Common myeloid progenitor, CD34-positive (primary cell): ENCODE measurements at regions not wholly inside any gene's neighbourhood (a gene's known extent, or its start where the extent isn't known, plus 50 kb on each side); places are given as distances from the start of the nearest gene placed in this dataset.

Experiments
- CTCF ChIA-PET: fragments of 350-600 bp; sonication (Branson Sonifier 250); formaldehyde crosslinking; loops from one replicate; lab custom pipeline; 2021; ENCODE audit warnings: antibody characterized with exemption; lab: Charles Lee
- POLR2A ChIA-PET: fragments of 350-600 bp; sonication (Branson Sonifier 250); formaldehyde crosslinking; loops from one replicate; lab custom pipeline; 2021; ENCODE audit warnings: antibody characterized with exemption; lab: Charles Lee
- DNase-seq, 3 donors: peaks; one replicate each; pipeline versions ENCODE4 v3.0.0 to v3.0.0-alpha.2; 2013
- H3K27ac ChIP-seq, 2 experiments: 1 replicate in 1 of 2; 2 replicates in 1 of 2; pipeline ENCODE4 v1.7.0; 2013; ENCODE audit warnings: inconsistent platforms in 2 of 2, low read length in 2 of 2, mild to moderate bottlenecking in 2 of 2, low read depth in 1 of 2, moderate library complexity in 1 of 2; ENCODE audit not compliant: severe bottlenecking in 2 of 2, insufficient read depth in 1 of 2, poor library complexity in 1 of 2
- H3K27me3 ChIP-seq, 5 experiments: replicated peaks in 2 of 5; 1 replicate in 3 of 5; 2 replicates in 2 of 5; pipeline versions ENCODE4 v1.6.1 to v1.7.0; 2013; ENCODE audit warnings: low read length in 4 of 5, mild to moderate bottlenecking in 2 of 5, moderate library complexity in 2 of 5, inconsistent platforms in 1 of 5; ENCODE audit not compliant: insufficient read depth in 5 of 5, control insufficient read depth in 4 of 5
- H3K36me3 ChIP-seq, 4 experiments: 1 replicate in 2 of 4; 2 replicates in 2 of 4; pipeline versions ENCODE4 v1.6.1 to v1.7.0; 2013; ENCODE audit warnings: low read length in 3 of 4, control low read depth in 1 of 4, mild to moderate bottlenecking in 1 of 4; ENCODE audit not compliant: control insufficient read depth in 4 of 4, insufficient read depth in 4 of 4
- H3K4me1 ChIP-seq, 4 experiments: 1 replicate in 3 of 4; 2 replicates in 1 of 4; pipeline versions ENCODE4 v1.6.1 to v1.7.1; 2013; ENCODE audit warnings: low read length in 3 of 4, mild to moderate bottlenecking in 3 of 4, control low read depth in 1 of 4, inconsistent platforms in 1 of 4, moderate library complexity in 1 of 4; ENCODE audit not compliant: control insufficient read depth in 4 of 4, insufficient read depth in 4 of 4; ENCODE audit errors: control extremely low read depth in 1 of 4
- H3K4me3 ChIP-seq, 7 experiments: 1 replicate in 4 of 7; 2 replicates in 3 of 7; pipeline versions ENCODE4 v1.5.1 to v1.7.0; 2013; ENCODE audit warnings: mild to moderate bottlenecking in 7 of 7, low read length in 6 of 7, moderate library complexity in 6 of 7, inconsistent platforms in 2 of 7, low read depth in 2 of 7, control low read depth in 1 of 7; ENCODE audit not compliant: insufficient read depth in 4 of 7, control insufficient read depth in 1 of 7; ENCODE audit errors: extremely low read depth in 1 of 7
- H3K9me3 ChIP-seq, 5 experiments: 1 replicate in 4 of 5; 2 replicates in 1 of 5; pipeline versions ENCODE4 v1.6.1 to v1.7.1; 2013; ENCODE audit warnings: low read length in 4 of 5, mild to moderate bottlenecking in 2 of 5, inconsistent platforms in 1 of 5, low read depth in 1 of 5, moderate library complexity in 1 of 5; ENCODE audit not compliant: control insufficient read depth in 4 of 5, insufficient read depth in 2 of 5; ENCODE audit errors: control extremely low read depth in 1 of 5
- WGBS: methylation state at CpG from one replicate; pipeline ENCODE4 v1.1.5; 2013; ENCODE audit not compliant: insufficient coverage; 5-methylcytosine and 5-hydroxymethylcytosine counted together

DNA sequence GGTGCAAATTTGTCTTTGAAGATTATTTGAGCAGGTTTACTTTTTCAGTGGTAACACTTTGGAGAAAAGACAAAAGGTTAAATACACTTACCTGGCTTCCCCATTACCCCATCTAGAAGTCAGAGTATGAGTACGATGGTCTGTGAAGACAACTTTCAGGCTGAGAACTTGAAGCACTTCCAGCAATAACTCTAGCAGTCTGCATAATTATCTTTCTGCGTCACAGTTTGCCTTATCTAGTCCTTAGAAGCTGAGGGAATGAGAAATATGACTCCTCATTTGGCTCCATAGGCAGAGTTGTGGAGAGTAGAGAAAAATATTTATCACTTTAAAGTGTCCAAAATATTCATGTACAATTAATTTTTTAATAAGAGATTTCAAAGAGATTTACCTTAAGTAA, 323.4 kb upstream of the CAMK1G start:
- Histone ChIP-seq H3K4me3 (no peak overlapping the region), H3K27me3 (no peaks in the 10 kb centered on the region), H3K27ac (no peak overlapping the region), H3K9me3 (peaks cover 0 to 21% (median 3%) of the 10 kb centered on the region in 5 experiments), H3K36me3 (no peaks in the 10 kb centered on the region), H3K4me1 (no peaks in the 10 kb centered on the region)
- no CpG with 5 or more reads among the region's 2 CpGs for WGBS
- ChIA-PET CTCF (interaction anchor here (2.2 kb wide), 1 partner anchor 11 kb away, joined by 14 read pairs; no protein-coding TSS in a partner anchor), POLR2A (no interaction called here)
- DNase-seq = no peak

DNA sequence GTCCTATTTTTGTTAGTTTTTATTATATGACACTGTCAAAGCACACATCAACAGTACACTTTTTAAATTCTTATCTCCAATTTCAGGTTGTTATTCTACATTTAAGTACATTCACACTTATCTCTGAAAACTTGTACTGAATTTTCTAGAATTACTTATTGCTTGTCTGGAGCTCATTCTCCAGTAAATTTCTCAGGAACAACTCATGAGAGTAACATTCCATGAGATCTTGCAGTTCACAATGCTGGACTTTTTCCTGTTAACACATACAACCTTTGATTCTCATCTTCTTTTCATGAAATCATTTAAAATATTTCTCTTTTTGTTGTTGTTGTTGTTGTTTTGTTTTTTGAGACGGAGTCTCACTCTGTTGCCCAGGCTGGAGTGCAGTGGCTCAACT, 320.9 kb upstream of the CAMK1G start:
- Histone ChIP-seq H3K9me3 (peaks cover 0 to 14% (median 3%) of the 10 kb centered on the region in 5 experiments), H3K27ac (no peak overlapping the region), H3K4me3 (no peak overlapping the region), H3K4me1 (no peaks in the 10 kb centered on the region), H3K27me3 (peaks cover 0 to 3% (median 0%) of the 10 kb centered on the region in 5 experiments), H3K36me3 (no peaks in the 10 kb centered on the region)
- no peak for DNase-seq
- ChIA-PET POLR2A (no interaction called here), CTCF (no interaction called here)
- WGBS = no CpG with 5 or more reads among the region's 1 CpG

GRCh38 chr1:209265301-209265700, 318.2 kb upstream of the CAMK1G start:
- POLR2A ChIA-PET = no interaction called here
- 90% methylated on average over 5 of the region's 7 CpGs for WGBS

DNA sequence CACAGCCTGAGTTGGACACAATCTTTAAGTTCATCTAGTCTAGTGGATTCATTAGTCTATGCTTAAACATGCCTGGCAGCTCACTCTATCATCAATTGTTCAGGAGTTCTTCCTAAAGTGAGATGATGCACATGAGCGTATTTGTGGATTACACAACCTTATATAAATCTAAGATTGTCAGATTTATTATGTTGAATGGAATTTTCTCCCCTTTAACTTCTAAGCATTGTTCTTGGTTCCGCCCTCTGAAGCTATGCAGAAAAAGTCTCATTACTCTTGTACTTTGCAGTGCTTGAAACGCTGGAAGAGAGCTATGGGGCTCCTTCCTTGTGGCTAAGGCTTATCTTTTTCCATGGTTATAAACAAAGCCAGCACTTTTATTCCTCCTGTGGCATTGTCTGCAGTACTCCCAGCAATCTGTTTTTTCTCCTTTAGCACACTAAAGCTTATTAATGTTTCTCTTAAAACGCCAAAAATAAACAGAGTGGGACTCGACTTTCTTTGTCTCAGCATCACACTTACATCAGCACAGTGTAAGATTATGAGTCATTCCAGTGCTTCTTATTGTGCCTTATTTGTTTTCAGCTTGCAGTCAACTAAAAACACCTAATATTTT, 316.8 kb upstream of the CAMK1G start:
- ChIA-PET CTCF (no interaction called here), POLR2A (no interaction called here)
- Histone ChIP-seq H3K4me1 (no peaks in the 10 kb centered on the region), H3K4me3 (no peak overlapping the region), H3K9me3 (no peaks in the 10 kb centered on the region), H3K27ac (no peak overlapping the region), H3K27me3 (peaks cover 0 to 8% (median 0%) of the 10 kb centered on the region in 5 experiments), H3K36me3 (no peaks in the 10 kb centered on the region)
- no peak for DNase-seq
- 83% methylated on average over 3 of the region's 5 CpGs for WGBS

More at GRCh38 chr1:209265301-209265700, 318.2 kb upstream of the CAMK1G start:
- Histone ChIP-seq H3K27ac (no peak overlapping the region), H3K27me3 (peaks cover 0 to 8% (median 0%) of the 10 kb centered on the region in 5 experiments), H3K9me3 (no peaks in the 10 kb centered on the region), H3K36me3 (no peaks in the 10 kb centered on the region), H3K4me1 (no peaks in the 10 kb centered on the region), H3K4me3 (no peak overlapping the region)
- no peak for DNase-seq
- CTCF ChIA-PET = interaction anchor here (1.7 kb wide), 1 partner anchor 15 kb away, joined by 4 read pairs; no protein-coding TSS in a partner anchor

GRCh38 chr1:209267968-209268367, 315.5 kb upstream of the CAMK1G start:
- no peaks in the 10 kb centered on the region for H3K9me3 ChIP-seq
- H3K27me3 ChIP-seq = peaks cover 0 to 8% (median 0%) of the 10 kb centered on the region in 5 experiments
- H3K36me3 ChIP-seq = no peaks in the 10 kb centered on the region
- no peak overlapping the region for H3K4me3 ChIP-seq
- DNase-seq = no peak
- POLR2A ChIA-PET = no interaction called here
- 100% methylated on average over 1 of the region's 2 CpGs for WGBS
- H3K27ac ChIP-seq = no peak overlapping the region
- CTCF ChIA-PET = no interaction called here
- no peaks in the 10 kb centered on the region for H3K4me1 ChIP-seq

- Histone ChIP-seq H3K27me3 (peaks cover 0 to 8% (median 0%) of the 10 kb centered on the region in 5 experiments), H3K9me3 (no peaks in the 10 kb centered on the region), H3K27ac (no peak overlapping the region), H3K36me3 (no peaks in the 10 kb centered on the region), H3K4me1 (no peaks in the 10 kb centered on the region), H3K4me3 (no peak overlapping the region)
- WGBS = no CpG with 5 or more reads among the region's 1 CpG
- CTCF ChIA-PET = no interaction called here
- no peak for DNase-seq
- POLR2A ChIA-PET = no interaction called here
Measured at GRCh38 chr1:209268479-209268878, 315.0 kb upstream of the CAMK1G start.

- no peaks in the 10 kb centered on the region for H3K36me3 ChIP-seq
- H3K4me3 ChIP-seq = no peak overlapping the region
- no peaks in the 10 kb centered on the region for H3K9me3 ChIP-seq
- ChIA-PET CTCF (no interaction called here), POLR2A (no interaction called here)
- no peaks in the 10 kb centered on the region for H3K27me3 ChIP-seq
- 63% methylated on average over 1 of the region's 3 CpGs for WGBS
- DNase-seq = no peak
- no peaks in the 10 kb centered on the region for H3K4me1 ChIP-seq
- H3K27ac ChIP-seq = no peak overlapping the region
Measured at GRCh38 chr1:209276321-209276720, 307.2 kb upstream of the CAMK1G start.
